HG03108 (cell line): ENCODE measurements at regions not wholly inside any gene's neighbourhood (a gene's known extent, or its start where the extent isn't known, plus 50 kb on each side); places are given as distances from the start of the nearest gene placed in this dataset.
"Not testable (repeated sequence)": the region's sequence is repeated elsewhere in the genome, so short reads cannot be mapped to it uniquely, and the experiment has no call there.

ENCODE experiments used
- ATAC-seq: cut with Tn5 transposase; IDR thresholded peaks from one replicate; pipeline ENCODE4 v1.9.1; 2021; ENCODE audit warnings: moderate library complexity; ENCODE audit not compliant: unreplicated experiment

- no peak for ATAC-seq
Observed at GRCh38 chr6:2324166-2324953, 79.0 kb upstream of the GMDS start.

GRCh38 chr6:2317498-2317897 lies 72.1 kb upstream of the GMDS start:
- ATAC-seq = not testable (repeated sequence)

GRCh38 chr6:2314641-2315040 lies 69.2 kb upstream of the GMDS start:
- ATAC-seq = no peak

- ATAC-seq = no peak
Observed at GRCh38 chr6:2310042-2310441, 64.6 kb upstream of the GMDS start.

- ATAC-seq = no peak
Observed at GRCh38 chr6:2309122-2309521, 63.7 kb upstream of the GMDS start.

GRCh38 chr6:2307799-2308198 lies 62.4 kb upstream of the GMDS start:
- ATAC-seq = no peak

- ATAC-seq = no peak
Observed at GRCh38 chr6:2305951-2306350, 60.5 kb upstream of the GMDS start.

- ATAC-seq = not testable (repeated sequence)
Observed at GRCh38 chr6:2302482-2302881, 57.1 kb upstream of the GMDS start.

- no peak for ATAC-seq
Observed at GRCh38 chr6:2296781-2297180, 51.4 kb upstream of the GMDS start.
